Subcutaneous abdominal adipose tissue (tissue), 5 donors: ENCODE measurements at regions not wholly inside any gene's neighbourhood (a gene's known extent, or its start where the extent isn't known, plus 50 kb on each side); places are given as distances from the start of the nearest gene placed in this dataset.

Source experiments
- H3K27ac ChIP-seq: one replicate; pipeline ENCODE4 v1.7.0; 2013; ENCODE audit warnings: low read depth, mild to moderate bottlenecking, inconsistent platforms, low read length, moderate library complexity
- H3K27me3 ChIP-seq, 5 donors: one replicate each; pipeline ENCODE4 v1.7.0; 2013; ENCODE audit warnings: low read length in 5 of 5, inconsistent platforms in 1 of 5; ENCODE audit not compliant: control insufficient read depth in 5 of 5, insufficient read depth in 4 of 5
- H3K36me3 ChIP-seq, 5 donors: one replicate each; pipeline ENCODE4 v1.7.0; 2013; ENCODE audit warnings: low read length in 5 of 5; ENCODE audit not compliant: control insufficient read depth in 5 of 5, insufficient read depth in 5 of 5
- H3K4me1 ChIP-seq, 5 donors: one replicate each; pipeline ENCODE4 v1.7.0; 2013; ENCODE audit warnings: low read length in 5 of 5, mild to moderate bottlenecking in 3 of 5, moderate library complexity in 1 of 5; ENCODE audit not compliant: control insufficient read depth in 5 of 5, insufficient read depth in 5 of 5
- H3K4me3 ChIP-seq, 5 donors: one replicate each; pipeline ENCODE4 v1.7.0; 2013; ENCODE audit warnings: low read length in 5 of 5, low read depth in 1 of 5
- H3K9ac ChIP-seq, 5 donors: one replicate each; pipeline ENCODE4 v1.7.0; 2013; ENCODE audit warnings: low read length in 5 of 5, mild to moderate bottlenecking in 4 of 5, moderate library complexity in 3 of 5
- H3K9me3 ChIP-seq, 5 donors: one replicate each; pipeline ENCODE4 v1.7.0; 2013; ENCODE audit warnings: low read length in 5 of 5; ENCODE audit not compliant: control insufficient read depth in 5 of 5
- donor health status: healthy.
- donor health status: healthy.
- donor health status: healthy.
- donor health status: healthy.
- donor health status: healthy.

GRCh38 chr15:70479785-70480184 is 283.6 kb downstream of the UACA start:
- Histone ChIP-seq H3K27me3 (no peaks in the 10 kb centered on the region), H3K9me3 (no peaks in the 10 kb centered on the region), H3K9ac (no peak overlapping the region), H3K27ac (no peak overlapping the region), H3K4me1 (peaks cover 6 to 49% (median 26%) of the 10 kb centered on the region in 5 donors), H3K4me3 (no peak overlapping the region), H3K36me3 (no peaks in the 10 kb centered on the region)

DNA sequence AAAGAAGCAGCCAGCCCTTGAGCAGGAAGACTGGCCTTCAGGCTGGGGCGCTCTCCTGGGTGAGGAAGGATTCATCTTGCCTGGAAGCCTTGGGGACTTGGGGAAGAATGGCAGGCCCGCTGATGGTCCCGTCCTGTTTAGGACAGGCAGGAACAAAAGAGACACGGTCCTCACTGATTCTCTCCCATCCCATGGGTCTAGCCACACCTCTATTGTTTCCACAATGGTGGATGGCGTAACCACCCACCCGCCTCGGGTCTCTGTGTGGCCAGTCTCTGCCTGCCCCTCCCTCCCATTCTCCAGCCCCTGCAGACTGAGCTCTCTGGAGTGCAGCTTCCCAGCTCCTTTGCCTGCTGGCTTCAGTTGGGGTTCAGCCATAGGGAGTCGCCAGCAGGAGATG is 284.3 kb downstream of the UACA start:
- H3K36me3 ChIP-seq, result no peaks in the 10 kb centered on the region
- H3K9me3 ChIP-seq, result no peaks in the 10 kb centered on the region
- H3K27me3 ChIP-seq, result no peaks in the 10 kb centered on the region
- no peak overlapping the region for H3K9ac ChIP-seq
- H3K27ac ChIP-seq, result no peak overlapping the region
- H3K4me3 ChIP-seq, result no peak overlapping the region
- peaks cover 8 to 55% (median 33%) of the 10 kb centered on the region in 5 donors for H3K4me1 ChIP-seq

DNA sequence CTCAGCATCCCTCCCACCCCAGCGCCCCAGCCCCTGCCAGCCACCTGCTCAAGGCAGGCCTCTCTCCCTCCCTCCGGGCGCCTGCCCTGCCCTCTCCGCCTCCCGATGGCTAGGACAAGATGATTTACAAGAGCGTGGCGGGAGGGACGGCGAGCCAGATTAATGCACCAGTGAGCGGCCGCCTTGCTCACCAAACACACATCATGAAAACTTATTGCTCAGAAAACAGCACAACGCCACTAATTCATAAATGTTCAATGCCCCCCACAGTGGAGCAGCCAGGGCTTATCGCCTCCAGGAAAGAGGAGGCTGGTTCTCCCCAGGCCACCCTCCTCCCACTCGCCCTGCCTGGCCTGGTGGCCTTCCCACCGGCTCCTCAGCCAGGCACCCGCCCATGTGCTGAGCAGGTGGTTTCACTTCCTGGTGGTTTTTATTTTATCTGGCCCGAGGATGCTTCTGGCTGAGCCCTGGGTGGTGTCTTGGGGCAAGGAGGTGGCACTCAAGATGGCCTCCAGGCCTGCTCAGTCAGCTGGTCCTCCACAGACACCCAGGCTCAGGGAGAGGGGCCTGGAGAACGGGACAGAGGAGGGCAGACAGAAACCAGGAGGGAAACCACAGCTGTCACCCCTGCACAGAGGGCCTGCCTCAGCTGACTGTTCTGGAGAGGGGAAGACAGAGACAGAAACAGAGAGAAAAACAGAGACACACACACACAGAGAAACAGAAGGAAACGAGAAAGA is 284.9 kb downstream of the UACA start:
- H3K4me3 ChIP-seq, result no peak overlapping the region
- no peak overlapping the region for H3K9ac ChIP-seq
- no peak overlapping the region for H3K27ac ChIP-seq
- peaks cover 8 to 60% (median 39%) of the 10 kb centered on the region in 5 donors for H3K4me1 ChIP-seq
- no peaks in the 10 kb centered on the region for H3K27me3 ChIP-seq
- no peaks in the 10 kb centered on the region for H3K9me3 ChIP-seq
- no peaks in the 10 kb centered on the region for H3K36me3 ChIP-seq

GRCh38 chr15:70477750-70478250 is 285.6 kb downstream of the UACA start:
- no peak overlapping the region for H3K27ac ChIP-seq
- H3K4me3 ChIP-seq, result no peak overlapping the region

DNA sequence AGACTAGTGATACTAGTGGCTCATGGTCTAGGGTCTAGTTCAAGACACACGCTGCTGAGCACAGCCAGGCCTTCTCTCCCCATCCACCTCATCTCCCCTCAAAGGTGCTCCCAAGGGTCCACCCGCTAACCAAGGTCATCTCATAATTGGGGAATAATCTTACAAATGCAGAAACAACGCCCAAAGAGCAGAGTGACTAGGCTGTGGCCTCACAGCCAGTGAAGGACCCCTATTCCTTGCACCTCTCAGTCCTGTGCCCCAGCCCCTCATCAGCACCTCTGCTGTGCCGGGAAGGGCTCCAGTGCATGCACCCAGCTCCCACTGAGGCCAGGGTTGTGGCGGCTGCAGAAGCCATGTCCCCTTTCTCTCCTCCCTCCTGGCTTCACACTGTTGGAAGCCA is 286.9 kb downstream of the UACA start:
- H3K27me3 ChIP-seq, result no peaks in the 10 kb centered on the region
- no peaks in the 10 kb centered on the region for H3K36me3 ChIP-seq
- no peaks in the 10 kb centered on the region for H3K9me3 ChIP-seq
- no peak overlapping the region for H3K9ac ChIP-seq
- peaks cover 8 to 63% (median 42%) of the 10 kb centered on the region in 5 donors for H3K4me1 ChIP-seq
- no peak overlapping the region for H3K4me3 ChIP-seq
- no peak overlapping the region for H3K27ac ChIP-seq

More at GRCh38 chr15:70477750-70478250, 285.6 kb downstream of the UACA start:
- Histone ChIP-seq H3K27me3 (no peaks in the 10 kb centered on the region), H3K9ac (no peak overlapping the region), H3K36me3 (no peaks in the 10 kb centered on the region), H3K9me3 (no peaks in the 10 kb centered on the region), H3K4me1 (peaks cover 8 to 63% (median 42%) of the 10 kb centered on the region in 5 donors)

- H3K27ac ChIP-seq, result no peak overlapping the region
- H3K4me3 ChIP-seq, result no peak overlapping the region
- H3K4me1 ChIP-seq, result peaks cover 8 to 62% (median 40%) of the 10 kb centered on the region in 5 donors
- H3K36me3 ChIP-seq, result no peaks in the 10 kb centered on the region
- H3K9me3 ChIP-seq, result no peaks in the 10 kb centered on the region
- H3K9ac ChIP-seq, result no peak overlapping the region
- no peaks in the 10 kb centered on the region for H3K27me3 ChIP-seq
These were observed 287.4 kb downstream of the UACA start for GRCh38 chr15:70475921-70476320.

GRCh38 chr15:70475407-70475781 is 288.0 kb downstream of the UACA start:
- H3K4me1 ChIP-seq, result peaks cover 6 to 57% (median 35%) of the 10 kb centered on the region in 5 donors

GRCh38 chr15:70474471-70475406 is 288.6 kb downstream of the UACA start:
- Histone ChIP-seq H3K27me3 (no peaks in the 10 kb centered on the region), H3K4me1 (peaks cover 5 to 50% (median 29%) of the 10 kb centered on the region in 5 donors), H3K27ac (peak overlapping the region; percentile 92), H3K9ac (peak overlapping the region in 4 of 5 donors; percentile 20 to 51 (median 36)), H3K36me3 (no peaks in the 10 kb centered on the region), H3K9me3 (no peaks in the 10 kb centered on the region), H3K4me3 (peak overlapping the region in 4 of 5 donors; percentile 16 to 58 (median 30))

More at GRCh38 chr15:70475407-70475781, 288.0 kb downstream of the UACA start:
- peak overlapping the region; percentile 92 for H3K27ac ChIP-seq
- H3K9me3 ChIP-seq, result no peaks in the 10 kb centered on the region
- H3K9ac ChIP-seq, result peak overlapping the region in 2 of 5 donors; percentile 20 to 40
- H3K27me3 ChIP-seq, result no peaks in the 10 kb centered on the region
- H3K36me3 ChIP-seq, result no peaks in the 10 kb centered on the region
- H3K4me3 ChIP-seq, result peak overlapping the region in 4 of 5 donors; percentile 16 to 58 (median 30)

DNA sequence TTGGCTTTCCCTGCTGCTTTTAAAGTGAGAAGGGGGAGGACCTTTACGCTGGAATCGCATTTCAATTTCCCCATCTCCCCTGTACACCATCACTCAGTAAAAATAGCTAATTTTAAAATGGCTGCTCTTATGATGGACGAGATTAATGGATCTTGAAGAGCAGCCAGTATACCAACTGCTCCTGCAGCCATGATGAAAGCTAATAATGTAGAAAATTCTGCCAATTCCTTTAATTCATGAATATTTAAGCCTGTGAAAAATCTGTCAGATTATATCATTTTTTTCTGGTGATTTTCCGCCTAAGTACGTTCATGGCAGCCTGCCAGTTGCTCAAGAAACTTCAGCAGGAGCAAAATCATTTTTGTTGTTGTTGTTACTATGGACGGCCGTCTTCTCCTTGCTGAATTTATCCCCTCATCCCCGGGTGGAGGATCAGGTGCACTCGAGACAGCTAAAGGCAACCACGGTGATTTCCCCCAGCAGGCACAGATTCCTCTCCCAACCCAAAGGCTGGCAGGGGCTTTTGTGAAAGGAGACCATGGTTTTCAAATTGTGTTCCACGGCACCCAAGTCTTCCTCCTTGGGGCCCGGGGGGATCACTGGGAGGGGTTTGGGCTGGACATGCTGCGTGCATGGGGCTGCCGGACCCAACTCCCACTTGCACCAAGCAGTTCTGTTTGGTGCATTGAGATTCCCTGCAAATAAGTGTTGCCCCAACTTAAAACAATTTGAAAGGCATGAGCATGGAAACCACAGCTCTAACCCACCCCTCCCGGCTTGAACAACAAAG is 289.6 kb downstream of the UACA start:
- H3K4me1 ChIP-seq, result peaks cover 5 to 44% (median 29%) of the 10 kb centered on the region in 5 donors
- no peaks in the 10 kb centered on the region for H3K9me3 ChIP-seq
- peak overlapping the region in 1 of 5 donors; percentile 47 for H3K9ac ChIP-seq
- H3K4me3 ChIP-seq, result peak overlapping the region in 4 of 5 donors; percentile 16 to 58 (median 30)
- H3K27ac ChIP-seq, result peak overlapping the region; percentile 92
- peaks cover 0 to 4% (median 0%) of the 10 kb centered on the region in 5 donors for H3K27me3 ChIP-seq
- no peaks in the 10 kb centered on the region for H3K36me3 ChIP-seq
